ENCODE measurements at regions not wholly inside any gene's neighbourhood (a gene's known extent, or its start where the extent isn't known, plus 50 kb on each side); places are given as distances from the start of the nearest gene placed in this dataset.

DNA sequence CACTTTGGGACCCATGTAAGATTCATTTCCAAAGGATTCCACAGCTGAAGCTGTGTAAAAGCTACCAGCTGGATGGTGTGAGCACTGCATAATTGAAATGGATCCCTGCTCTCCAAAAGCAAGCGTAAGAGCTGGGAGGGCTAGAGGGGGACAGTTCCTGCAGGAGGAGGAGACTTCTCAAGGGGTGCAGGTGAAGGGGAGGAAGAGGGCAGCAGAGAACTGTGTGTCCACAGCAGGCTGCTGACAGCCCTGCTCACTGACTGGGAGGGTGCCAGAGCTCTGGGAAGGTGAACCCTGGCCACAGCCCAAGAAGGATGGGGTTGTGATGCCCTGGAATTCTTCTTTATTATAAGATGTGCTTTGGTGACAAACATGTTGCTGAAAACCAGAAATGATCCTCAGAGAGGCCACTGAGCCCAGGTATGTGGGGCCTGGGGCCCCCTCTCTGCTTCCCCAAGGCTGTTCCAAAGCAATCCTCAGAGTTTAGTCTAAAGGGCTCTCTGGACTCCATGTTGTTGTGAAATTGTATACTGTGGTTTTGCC lies 112.8 kb upstream of the SLC25A48 start (continued):
- TF ChIP-seq EZH2 (IDR thresholded peaks at IDR 0.05; ENCODE audit: low read depth, unreplicated experiment), result no peak
- TF ChIP-seq, protein P1, sequence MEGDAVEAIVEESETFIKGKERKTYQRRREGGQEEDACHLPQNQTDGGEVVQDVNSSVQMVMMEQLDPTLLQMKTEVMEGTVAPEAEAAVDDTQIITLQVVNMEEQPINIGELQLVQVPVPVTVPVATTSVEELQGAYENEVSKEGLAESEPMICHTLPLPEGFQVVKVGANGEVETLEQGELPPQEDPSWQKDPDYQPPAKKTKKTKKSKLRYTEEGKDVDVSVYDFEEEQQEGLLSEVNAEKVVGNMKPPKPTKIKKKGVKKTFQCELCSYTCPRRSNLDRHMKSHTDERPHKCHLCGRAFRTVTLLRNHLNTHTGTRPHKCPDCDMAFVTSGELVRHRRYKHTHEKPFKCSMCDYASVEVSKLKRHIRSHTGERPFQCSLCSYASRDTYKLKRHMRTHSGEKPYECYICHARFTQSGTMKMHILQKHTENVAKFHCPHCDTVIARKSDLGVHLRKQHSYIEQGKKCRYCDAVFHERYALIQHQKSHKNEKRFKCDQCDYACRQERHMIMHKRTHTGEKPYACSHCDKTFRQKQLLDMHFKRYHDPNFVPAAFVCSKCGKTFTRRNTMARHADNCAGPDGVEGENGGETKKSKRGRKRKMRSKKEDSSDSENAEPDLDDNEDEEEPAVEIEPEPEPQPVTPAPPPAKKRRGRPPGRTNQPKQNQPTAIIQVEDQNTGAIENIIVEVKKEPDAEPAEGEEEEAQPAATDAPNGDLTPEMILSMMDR (conservative IDR thresholded peaks at IDR 0.05; ENCODE audit: low read depth in 2 of 2), result no peak
- TF ChIP-seq EZH2phosphoT487 (IDR thresholded peaks at IDR 0.05; ENCODE audit: unreplicated experiment), result no peak

DNA sequence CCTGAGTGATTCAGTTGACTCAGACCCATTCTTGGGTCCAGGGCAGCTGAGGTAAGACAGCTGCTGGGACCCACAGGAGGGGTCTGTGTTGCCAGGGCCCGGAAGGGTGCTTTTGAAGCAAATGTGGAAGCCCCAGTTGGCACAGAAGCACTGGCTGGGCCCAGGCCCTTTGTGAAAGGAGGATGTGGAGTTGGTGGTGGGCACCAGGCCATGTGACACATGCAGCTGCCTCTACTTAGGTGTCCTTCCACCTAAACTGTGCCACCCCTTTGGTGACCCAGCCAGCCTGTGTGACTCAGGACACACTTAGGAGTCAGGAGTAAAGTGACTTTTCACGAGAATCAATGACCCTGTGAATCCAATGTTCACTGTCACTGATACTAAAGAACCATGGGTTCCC lies 114.3 kb upstream of the SLC25A48 start:
- no peak overlapping the region for H3K27ac ChIP-seq (ENCODE audit: low read depth)
- Mint-ChIP-seq H3K9me3 (no peaks in the 10 kb centered on the region), H3K36me3 (ENCODE audit: low read depth) (no peaks in the 10 kb centered on the region)
- TF ChIP-seq EZH2phosphoT487 (IDR thresholded peaks at IDR 0.05; ENCODE audit: unreplicated experiment) (no peak), ZNF331 (CRISPR knock-in tag; IDR thresholded peaks at IDR 0.05; ENCODE audit: low read depth) (no peak), STAT1 (IDR thresholded peaks at IDR 0.05; ENCODE audit: unreplicated experiment) (no peak), JUNB (IDR thresholded peaks at IDR 0.05; ENCODE audit: unreplicated experiment) (no peak), EZH2 (IDR thresholded peaks at IDR 0.05; ENCODE audit: low read depth, unreplicated experiment) (no peak), CREB1 (CRISPR knock-in tag; IDR thresholded peaks at IDR 0.05; ENCODE audit: low read depth) (no peak), POLR2AphosphoS5 (IDR thresholded peaks at IDR 0.05; ENCODE audit: low read depth) (no peak), ZNF114 (CRISPR knock-in tag; IDR thresholded peaks at IDR 0.05) (no peak), NANOG (IDR thresholded peaks at IDR 0.05; ENCODE audit: borderline replicate concordance) (no peak)
- TF ChIP-seq, protein P2, sequence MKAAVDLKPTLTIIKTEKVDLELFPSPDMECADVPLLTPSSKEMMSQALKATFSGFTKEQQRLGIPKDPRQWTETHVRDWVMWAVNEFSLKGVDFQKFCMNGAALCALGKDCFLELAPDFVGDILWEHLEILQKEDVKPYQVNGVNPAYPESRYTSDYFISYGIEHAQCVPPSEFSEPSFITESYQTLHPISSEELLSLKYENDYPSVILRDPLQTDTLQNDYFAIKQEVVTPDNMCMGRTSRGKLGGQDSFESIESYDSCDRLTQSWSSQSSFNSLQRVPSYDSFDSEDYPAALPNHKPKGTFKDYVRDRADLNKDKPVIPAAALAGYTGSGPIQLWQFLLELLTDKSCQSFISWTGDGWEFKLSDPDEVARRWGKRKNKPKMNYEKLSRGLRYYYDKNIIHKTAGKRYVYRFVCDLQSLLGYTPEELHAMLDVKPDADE (IDR thresholded peaks at IDR 0.05), result no peak
- TF ChIP-seq, protein P3, sequence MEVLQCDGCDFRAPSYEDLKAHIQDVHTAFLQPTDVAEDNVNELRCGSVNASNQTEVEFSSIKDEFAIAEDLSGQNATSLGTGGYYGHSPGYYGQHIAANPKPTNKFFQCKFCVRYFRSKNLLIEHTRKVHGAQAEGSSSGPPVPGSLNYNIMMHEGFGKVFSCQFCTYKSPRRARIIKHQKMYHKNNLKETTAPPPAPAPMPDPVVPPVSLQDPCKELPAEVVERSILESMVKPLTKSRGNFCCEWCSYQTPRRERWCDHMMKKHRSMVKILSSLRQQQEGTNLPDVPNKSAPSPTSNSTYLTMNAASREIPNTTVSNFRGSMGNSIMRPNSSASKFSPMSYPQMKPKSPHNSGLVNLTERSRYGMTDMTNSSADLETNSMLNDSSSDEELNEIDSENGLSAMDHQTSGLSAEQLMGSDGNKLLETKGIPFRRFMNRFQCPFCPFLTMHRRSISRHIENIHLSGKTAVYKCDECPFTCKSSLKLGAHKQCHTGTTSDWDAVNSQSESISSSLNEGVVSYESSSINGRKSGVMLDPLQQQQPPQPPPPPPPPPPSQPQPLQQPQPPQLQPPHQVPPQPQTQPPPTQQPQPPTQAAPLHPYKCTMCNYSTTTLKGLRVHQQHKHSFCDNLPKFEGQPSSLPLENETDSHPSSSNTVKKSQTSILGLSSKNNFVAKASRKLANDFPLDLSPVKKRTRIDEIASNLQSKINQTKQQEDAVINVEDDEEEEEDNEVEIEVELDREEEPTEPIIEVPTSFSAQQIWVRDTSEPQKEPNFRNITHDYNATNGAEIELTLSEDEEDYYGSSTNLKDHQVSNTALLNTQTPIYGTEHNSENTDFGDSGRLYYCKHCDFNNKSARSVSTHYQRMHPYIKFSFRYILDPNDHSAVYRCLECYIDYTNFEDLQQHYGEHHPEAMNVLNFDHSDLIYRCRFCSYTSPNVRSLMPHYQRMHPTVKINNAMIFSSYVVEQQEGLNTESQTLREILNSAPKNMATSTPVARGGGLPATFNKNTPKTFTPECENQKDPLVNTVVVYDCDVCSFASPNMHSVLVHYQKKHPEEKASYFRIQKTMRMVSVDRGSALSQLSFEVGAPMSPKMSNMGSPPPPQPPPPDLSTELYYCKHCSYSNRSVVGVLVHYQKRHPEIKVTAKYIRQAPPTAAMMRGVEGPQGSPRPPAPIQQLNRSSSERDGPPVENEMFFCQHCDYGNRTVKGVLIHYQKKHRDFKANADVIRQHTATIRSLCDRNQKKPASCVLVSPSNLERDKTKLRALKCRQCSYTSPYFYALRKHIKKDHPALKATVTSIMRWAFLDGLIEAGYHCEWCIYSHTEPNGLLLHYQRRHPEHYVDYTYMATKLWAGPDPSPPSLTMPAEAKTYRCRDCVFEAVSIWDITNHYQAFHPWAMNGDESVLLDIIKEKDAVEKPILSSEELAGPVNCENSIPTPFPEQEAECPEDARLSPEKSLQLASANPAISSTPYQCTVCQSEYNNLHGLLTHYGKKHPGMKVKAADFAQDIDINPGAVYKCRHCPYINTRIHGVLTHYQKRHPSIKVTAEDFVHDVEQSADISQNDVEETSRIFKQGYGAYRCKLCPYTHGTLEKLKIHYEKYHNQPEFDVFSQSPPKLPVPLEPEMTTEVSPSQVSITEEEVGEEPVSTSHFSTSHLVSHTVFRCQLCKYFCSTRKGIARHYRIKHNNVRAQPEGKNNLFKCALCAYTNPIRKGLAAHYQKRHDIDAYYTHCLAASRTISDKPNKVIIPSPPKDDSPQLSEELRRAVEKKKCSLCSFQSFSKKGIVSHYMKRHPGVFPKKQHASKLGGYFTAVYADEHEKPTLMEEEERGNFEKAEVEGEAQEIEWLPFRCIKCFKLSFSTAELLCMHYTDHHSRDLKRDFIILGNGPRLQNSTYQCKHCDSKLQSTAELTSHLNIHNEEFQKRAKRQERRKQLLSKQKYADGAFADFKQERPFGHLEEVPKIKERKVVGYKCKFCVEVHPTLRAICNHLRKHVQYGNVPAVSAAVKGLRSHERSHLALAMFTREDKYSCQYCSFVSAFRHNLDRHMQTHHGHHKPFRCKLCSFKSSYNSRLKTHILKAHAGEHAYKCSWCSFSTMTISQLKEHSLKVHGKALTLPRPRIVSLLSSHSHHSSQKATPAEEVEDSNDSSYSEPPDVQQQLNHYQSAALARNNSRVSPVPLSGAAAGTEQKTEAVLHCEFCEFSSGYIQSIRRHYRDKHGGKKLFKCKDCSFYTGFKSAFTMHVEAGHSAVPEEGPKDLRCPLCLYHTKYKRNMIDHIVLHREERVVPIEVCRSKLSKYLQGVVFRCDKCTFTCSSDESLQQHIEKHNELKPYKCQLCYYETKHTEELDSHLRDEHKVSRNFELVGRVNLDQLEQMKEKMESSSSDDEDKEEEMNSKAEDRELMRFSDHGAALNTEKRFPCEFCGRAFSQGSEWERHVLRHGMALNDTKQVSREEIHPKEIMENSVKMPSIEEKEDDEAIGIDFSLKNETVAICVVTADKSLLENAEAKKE (CRISPR knock-in tag; IDR thresholded peaks at IDR 0.05), result no peak
- TF ChIP-seq, protein P1 (conservative IDR thresholded peaks at IDR 0.05; ENCODE audit: low read depth in 2 of 2), result no peak

More for the DNA sequence above, 114.3 kb upstream of the SLC25A48 start:
- Histone ChIP-seq H3F3A (replicated peaks; ENCODE audit: low read depth) (no peaks in the 10 kb centered on the region), H3K4me2 (no peak overlapping the region), H3K79me2 (replicated peaks; ENCODE audit: insufficient read depth) (no peaks in the 10 kb centered on the region), H2AFZ (no peak overlapping the region), H3K27me3 (ENCODE audit: insufficient read depth) (no peaks in the 10 kb centered on the region), H3K9me2 (ENCODE audit: insufficient read depth) (no peaks in the 10 kb centered on the region), H4K20me1 (replicated peaks; ENCODE audit: insufficient read depth) (no peaks in the 10 kb centered on the region), H3K4me1 (ENCODE audit: insufficient read depth) (peaks cover 5% of the 10 kb centered on the region), H3K36me3 (ENCODE audit: insufficient read depth) (no peaks in the 10 kb centered on the region), H3K4me3 (no peak overlapping the region)
- DNase-seq (ENCODE audit: low spot score), result no peak
- ATAC-seq, result no peak
- H3K27me3 Mint-ChIP-seq (ENCODE audit: insufficient read depth, low read depth, poor library complexity), result peaks cover 7% of the 10 kb centered on the region
- H3K4me1 Mint-ChIP-seq, result peaks cover 13% of the 10 kb centered on the region; the same call in 2 of the 3 replicates
- no peak overlapping the region for H3K4me3 Mint-ChIP-seq
- H3K27ac Mint-ChIP-seq, result no peak overlapping the region
